ENCODE measurements at regions not wholly inside any gene's neighbourhood (a gene's known extent, or its start where the extent isn't known, plus 50 kb on each side); places are given as distances from the start of the nearest gene placed in this dataset.

GRCh38 chr18:25647404-25647803 is 295.4 kb upstream of the ZNF521 start:
- no peak for DNase-seq (ENCODE audit: low spot score)

- no peak for DNase-seq (ENCODE audit: low spot score)
Observed at GRCh38 chr18:25646971-25647370, 295.0 kb upstream of the ZNF521 start.

- no peak for DNase-seq (ENCODE audit: low spot score)
Observed at GRCh38 chr18:25639596-25639995, 287.6 kb upstream of the ZNF521 start.

GRCh38 chr18:25633563-25633962 is 281.6 kb upstream of the ZNF521 start:
- DNase-seq (ENCODE audit: low spot score) = no peak

GRCh38 chr18:25630682-25631081 is 278.7 kb upstream of the ZNF521 start:
- DNase-seq (ENCODE audit: low spot score) = no peak

- DNase-seq (ENCODE audit: low spot score) = no peak
Observed at GRCh38 chr18:25621682-25622081, 269.7 kb upstream of the ZNF521 start.

- DNase-seq (ENCODE audit: low spot score) = no peak
Observed at GRCh38 chr18:25621144-25621543, 269.2 kb upstream of the ZNF521 start.

GRCh38 chr18:25614168-25614567 is 262.2 kb upstream of the ZNF521 start:
- no peak for DNase-seq (ENCODE audit: low spot score)

GRCh38 chr18:25612466-25612865 is 260.5 kb upstream of the ZNF521 start:
- DNase-seq (ENCODE audit: low spot score) = no peak

GRCh38 chr18:25608091-25608490 is 256.1 kb upstream of the ZNF521 start:
- DNase-seq (ENCODE audit: low spot score) = no peak

GRCh38 chr18:25604894-25605597 is 253.1 kb upstream of the ZNF521 start:
- no peak for DNase-seq (ENCODE audit: low spot score)

- no peak for DNase-seq (ENCODE audit: low spot score)
Observed at GRCh38 chr18:25604196-25604893, 252.4 kb upstream of the ZNF521 start.

GRCh38 chr18:25599443-25599842 is 247.5 kb upstream of the ZNF521 start:
- DNase-seq (ENCODE audit: low spot score) = no peak

GRCh38 chr18:25597476-25597875 is 245.5 kb upstream of the ZNF521 start:
- DNase-seq (ENCODE audit: low spot score) = no peak

- DNase-seq (ENCODE audit: low spot score) = no peak
Observed at GRCh38 chr18:25595274-25596060, 243.5 kb upstream of the ZNF521 start.

- DNase-seq (ENCODE audit: low spot score) = no peak
Observed at GRCh38 chr18:25594351-25594750, 242.4 kb upstream of the ZNF521 start.

- DNase-seq (ENCODE audit: low spot score) = no peak
Observed at GRCh38 chr18:25592804-25593360, 240.9 kb upstream of the ZNF521 start.

- no peak for DNase-seq (ENCODE audit: low spot score)
Observed at GRCh38 chr18:25590456-25590855, 238.5 kb upstream of the ZNF521 start.

GRCh38 chr18:25587545-25587944 is 235.6 kb upstream of the ZNF521 start:
- no peak for DNase-seq (ENCODE audit: low spot score)

GRCh38 chr18:25568986-25569385 is 217.0 kb upstream of the ZNF521 start:
- DNase-seq (ENCODE audit: low spot score) = no peak

- DNase-seq (ENCODE audit: low spot score) = no peak
Observed at GRCh38 chr18:25563816-25564683, 212.1 kb upstream of the ZNF521 start.
